Calu3 (cell line): ENCODE measurements at regions not wholly inside any gene's neighbourhood (a gene's known extent, or its start where the extent isn't known, plus 50 kb on each side); places are given as distances from the start of the nearest gene placed in this dataset.
"Not testable (repeated sequence)": the region's sequence is repeated elsewhere in the genome, so short reads cannot be mapped to it uniquely, and the experiment has no call there.

Experiments used
- BruUV-seq: library from RNA; stranded (reverse); fragments of 400-500 nt; replicated peaks from 2 replicates; lab custom pipeline; 2021; lab: Mats Ljungman, UMichigan
- CTCF ChIA-PET: fragments of 300-600 bp; sonication (Branson Sonifier 250); formaldehyde crosslinking; loops from one replicate; lab custom pipeline; 2022; ENCODE audit warnings: antibody characterized with exemption; lab: Charles Lee
- DNase-seq: peaks from one replicate; pipeline ENCODE4 v3.0.0; 2022
- H3K27ac Mint-ChIP-seq: one replicate; pipeline ENCODE4 v1.8.0; 2022; ENCODE audit warnings: mixed read lengths; ENCODE audit not compliant: unreplicated experiment
- H3K27me3 Mint-ChIP-seq: one replicate; pipeline ENCODE4 v1.8.0; 2022; ENCODE audit warnings: mixed read lengths; ENCODE audit not compliant: unreplicated experiment
- H3K36me3 Mint-ChIP-seq: one replicate; pipeline ENCODE4 v1.8.0; 2022; ENCODE audit warnings: mild to moderate bottlenecking, moderate library complexity, mixed read lengths; ENCODE audit not compliant: insufficient read depth, unreplicated experiment
- H3K4me1 Mint-ChIP-seq: one replicate; pipeline ENCODE4 v1.8.0; 2022; ENCODE audit warnings: mild to moderate bottlenecking, low read depth, mixed read lengths; ENCODE audit not compliant: unreplicated experiment
- H3K4me3 Mint-ChIP-seq: one replicate; pipeline ENCODE4 v1.8.0; 2022; ENCODE audit warnings: mild to moderate bottlenecking, low read depth, moderate library complexity, mixed read lengths; ENCODE audit not compliant: unreplicated experiment
- H3K9me3 Mint-ChIP-seq: one replicate; pipeline ENCODE4 v1.8.0; 2022; ENCODE audit warnings: low read depth, mixed read lengths; ENCODE audit not compliant: unreplicated experiment
- intact Hi-C: fragments of 100-400 bp; cut with micrococcal nuclease; formaldehyde crosslinking; loops from one replicate; pipeline ENCODE4 v1.10.0; 2022; ENCODE audit not compliant: unreplicated experiment
- TF ChIP-seq, protein P1 (sequence below): fragments of 200-600 bp; IDR thresholded peaks from one replicate; pipeline ENCODE4 v1.8.0; 2022; ENCODE audit warnings: antibody characterized with exemption; ENCODE audit not compliant: unreplicated experiment

DNA sequence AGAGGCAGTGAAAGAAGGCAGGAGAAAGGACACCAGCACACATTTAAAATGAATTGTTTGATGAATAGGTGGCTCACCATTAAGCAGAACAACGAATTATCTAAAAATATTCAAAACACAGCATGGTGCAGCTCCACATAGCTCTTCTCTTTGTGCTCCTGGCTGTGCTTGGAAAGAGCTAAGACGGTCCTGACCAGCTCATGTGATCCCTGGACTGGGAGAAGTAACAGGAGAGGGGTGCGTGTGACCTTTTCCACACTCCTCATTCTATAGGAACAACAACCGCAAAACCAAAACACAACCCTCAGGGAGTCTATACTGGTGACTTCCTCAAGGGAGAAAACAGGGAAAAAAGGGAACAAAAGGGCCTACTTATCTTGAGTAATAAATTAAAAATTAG lies 140.5 kb downstream of the DIRAS2 start:
- intact Hi-C loops, result no loop called here
- no TSS peak for BruUV-seq
- H3K9me3 Mint-ChIP-seq, result peaks cover 3% of the 10 kb centered on the region
- TF ChIP-seq, protein P1, sequence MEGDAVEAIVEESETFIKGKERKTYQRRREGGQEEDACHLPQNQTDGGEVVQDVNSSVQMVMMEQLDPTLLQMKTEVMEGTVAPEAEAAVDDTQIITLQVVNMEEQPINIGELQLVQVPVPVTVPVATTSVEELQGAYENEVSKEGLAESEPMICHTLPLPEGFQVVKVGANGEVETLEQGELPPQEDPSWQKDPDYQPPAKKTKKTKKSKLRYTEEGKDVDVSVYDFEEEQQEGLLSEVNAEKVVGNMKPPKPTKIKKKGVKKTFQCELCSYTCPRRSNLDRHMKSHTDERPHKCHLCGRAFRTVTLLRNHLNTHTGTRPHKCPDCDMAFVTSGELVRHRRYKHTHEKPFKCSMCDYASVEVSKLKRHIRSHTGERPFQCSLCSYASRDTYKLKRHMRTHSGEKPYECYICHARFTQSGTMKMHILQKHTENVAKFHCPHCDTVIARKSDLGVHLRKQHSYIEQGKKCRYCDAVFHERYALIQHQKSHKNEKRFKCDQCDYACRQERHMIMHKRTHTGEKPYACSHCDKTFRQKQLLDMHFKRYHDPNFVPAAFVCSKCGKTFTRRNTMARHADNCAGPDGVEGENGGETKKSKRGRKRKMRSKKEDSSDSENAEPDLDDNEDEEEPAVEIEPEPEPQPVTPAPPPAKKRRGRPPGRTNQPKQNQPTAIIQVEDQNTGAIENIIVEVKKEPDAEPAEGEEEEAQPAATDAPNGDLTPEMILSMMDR, result no peak
- no peak for DNase-seq
- H3K27me3 Mint-ChIP-seq, result no peaks in the 10 kb centered on the region
- no peaks in the 10 kb centered on the region for H3K4me1 Mint-ChIP-seq
- CTCF ChIA-PET, result no interaction called here
- no peak overlapping the region for H3K4me3 Mint-ChIP-seq
- no peaks in the 10 kb centered on the region for H3K36me3 Mint-ChIP-seq
- H3K27ac Mint-ChIP-seq, result no peak overlapping the region

DNA sequence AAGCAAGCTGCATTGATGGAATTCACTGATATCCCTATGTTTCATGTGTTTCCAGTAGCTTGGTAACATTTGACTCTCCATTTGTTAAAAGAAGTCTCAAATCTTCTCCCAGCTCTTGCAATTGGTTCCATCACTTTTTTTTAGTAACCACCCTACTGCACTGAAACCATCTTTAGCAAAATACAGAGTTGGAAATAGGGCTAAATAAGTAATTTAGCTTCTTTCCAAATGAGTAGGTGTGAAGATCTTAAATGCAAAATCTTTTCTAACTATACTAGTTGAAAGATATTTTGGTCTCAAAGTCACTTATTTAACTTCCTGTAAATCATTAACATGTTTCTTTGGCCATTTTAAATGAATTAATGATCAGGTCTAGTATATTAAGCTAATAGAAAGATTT lies 138.1 kb downstream of the DIRAS2 start:
- CTCF ChIA-PET, result no interaction called here
- no TSS peak for BruUV-seq
- no peaks in the 10 kb centered on the region for H3K4me1 Mint-ChIP-seq

DNA sequence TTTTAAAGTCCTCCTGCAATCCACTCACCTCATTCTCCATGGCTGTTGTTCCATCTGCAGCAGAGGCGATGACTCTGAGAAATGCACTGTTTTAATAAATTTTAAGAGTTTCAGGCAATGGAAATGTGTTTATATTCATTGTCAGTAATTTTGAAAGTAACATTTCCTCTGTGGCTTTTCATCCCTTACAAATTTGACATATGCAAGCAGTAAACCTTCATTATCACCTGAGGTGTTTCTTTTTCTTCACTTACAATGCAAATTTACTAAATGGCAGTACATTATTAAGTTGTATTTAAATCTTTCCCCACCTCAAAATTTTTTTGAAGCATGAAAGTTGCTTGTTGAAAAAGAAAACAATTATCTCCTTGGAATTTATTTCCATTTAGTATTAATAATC lies 136.9 kb downstream of the DIRAS2 start:
- intact Hi-C loops, result no loop called here
- Mint-ChIP-seq H3K9me3 (peaks cover 3% of the 10 kb centered on the region), H3K4me3 (no peak overlapping the region), H3K4me1 (no peaks in the 10 kb centered on the region), H3K27ac (no peak overlapping the region), H3K27me3 (no peaks in the 10 kb centered on the region), H3K36me3 (no peaks in the 10 kb centered on the region)
- no peak for DNase-seq
- TF ChIP-seq, protein P1, result no peak
- CTCF ChIA-PET, result no interaction called here
- no TSS peak for BruUV-seq

More for the DNA sequence above, 138.1 kb downstream of the DIRAS2 start:
- TF ChIP-seq, protein P1, result no peak
- Mint-ChIP-seq H3K9me3 (peaks cover 3% of the 10 kb centered on the region), H3K36me3 (no peaks in the 10 kb centered on the region), H3K27ac (no peak overlapping the region), H3K27me3 (no peaks in the 10 kb centered on the region), H3K4me3 (no peak overlapping the region)
- intact Hi-C loops, result no loop called here
- no peak for DNase-seq

DNA sequence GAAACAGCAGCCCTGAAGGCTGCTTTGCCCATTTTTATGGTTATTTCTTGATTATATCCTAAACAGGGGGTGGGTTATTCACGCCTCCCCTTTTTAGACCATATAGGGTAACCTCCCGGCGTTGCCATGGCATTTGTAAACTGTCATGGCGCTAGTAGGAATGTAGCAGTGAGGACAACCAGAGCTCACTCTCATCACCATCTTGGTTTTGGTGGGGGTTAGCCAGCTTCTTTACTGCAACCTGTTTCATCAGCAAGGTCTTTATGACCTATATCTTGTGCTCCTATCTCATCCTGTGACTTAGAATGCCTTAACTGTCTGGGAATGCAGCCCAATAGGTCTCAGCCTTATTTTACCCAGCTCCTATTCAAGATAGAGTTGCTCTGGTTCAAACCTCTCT lies 136.2 kb downstream of the DIRAS2 start:
- H3K27me3 Mint-ChIP-seq, result not testable (repeated sequence)

DNA sequence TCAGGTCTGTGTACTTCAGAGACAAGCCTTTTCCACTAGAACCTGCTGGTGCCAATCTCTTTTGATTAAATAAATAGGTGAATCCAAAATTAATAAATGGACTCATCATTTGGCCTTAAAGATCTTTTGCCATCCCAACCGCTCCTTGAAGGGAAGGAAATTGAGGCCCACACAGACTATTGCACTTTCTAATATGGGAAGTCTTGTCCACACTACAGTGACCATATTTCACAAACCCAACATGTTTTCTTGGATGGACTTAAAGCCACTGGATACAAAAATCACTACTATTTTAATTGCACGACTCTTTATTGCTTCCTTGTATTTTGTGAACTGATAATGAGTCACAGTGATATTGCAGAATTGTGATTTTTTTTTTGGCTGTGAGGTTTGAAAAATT lies 135.0 kb downstream of the DIRAS2 start:
- TF ChIP-seq, protein P1, result no peak
- CTCF ChIA-PET, result no interaction called here
- H3K4me1 Mint-ChIP-seq, result no peaks in the 10 kb centered on the region

More for the DNA sequence above, 136.2 kb downstream of the DIRAS2 start:
- H3K27ac Mint-ChIP-seq, CTCF ChIA-PET, H3K36me3 Mint-ChIP-seq, H3K9me3 Mint-ChIP-seq, BruUV-seq, DNase-seq, H3K4me1 Mint-ChIP-seq, intact Hi-C loops, H3K4me3 Mint-ChIP-seq: not testable (repeated sequence)

More for the DNA sequence above, 135.0 kb downstream of the DIRAS2 start:
- Mint-ChIP-seq H3K36me3 (no peaks in the 10 kb centered on the region), H3K9me3 (peaks cover 2% of the 10 kb centered on the region), H3K27me3 (no peaks in the 10 kb centered on the region), H3K4me3 (no peak overlapping the region), H3K27ac (no peak overlapping the region)
- BruUV-seq, result no TSS peak
- no peak for DNase-seq
- intact Hi-C loops, result no loop called here
